Activated CD8-positive, alpha-beta T cell treated with anti-CD3 and anti-CD28 coated beads for 36 hours (primary cell): ENCODE measurements at regions not wholly inside any gene's neighbourhood (a gene's known extent, or its start where the extent isn't known, plus 50 kb on each side); places are given as distances from the start of the nearest gene placed in this dataset.

Experiments
- ATAC-seq: fragments of 200-7000 bp; cut with Tn5 transposase; one replicate; pipeline ENCODE4 v1.10.0; 2021; ENCODE audit warnings: mild to moderate bottlenecking, moderate library complexity
- CTCF ChIA-PET: fragments of 350-600 bp; sonication (Branson Sonifier 250); formaldehyde crosslinking; loops from one replicate; lab custom pipeline; 2021; ENCODE audit warnings: antibody characterized with exemption; lab: Charles Lee
- POLR2A ChIA-PET: fragments of 350-600 bp; sonication (Branson Sonifier 250); formaldehyde crosslinking; loops from one replicate; lab custom pipeline; 2021; ENCODE audit warnings: antibody characterized with exemption; lab: Charles Lee
- DNase-seq: peaks from one replicate; pipeline ENCODE4 v3.0.0-alpha.2; 2020
- H3K27ac Mint-ChIP-seq: one replicate; pipeline ENCODE4 v1.8.0; 2021; ENCODE audit warnings: mild to moderate bottlenecking, mixed read lengths
- H3K27me3 Mint-ChIP-seq: one replicate; pipeline ENCODE4 v1.8.0; 2021; ENCODE audit warnings: mixed read lengths
- H3K36me3 Mint-ChIP-seq: one replicate; pipeline ENCODE4 v1.8.0; 2021; ENCODE audit warnings: low read depth, mixed read lengths
- H3K4me1 Mint-ChIP-seq: one replicate; pipeline ENCODE4 v1.8.0; 2021; ENCODE audit warnings: low read depth, mixed read lengths
- H3K4me3 Mint-ChIP-seq: one replicate; pipeline ENCODE4 v1.8.0; 2021; ENCODE audit warnings: mild to moderate bottlenecking, moderate library complexity, mixed read lengths
- H3K9me3 Mint-ChIP-seq: one replicate; pipeline ENCODE4 v1.8.0; 2021; ENCODE audit warnings: mixed read lengths
- CTCF ChIP-seq: fragments of 200-600 bp; IDR thresholded peaks from one replicate; pipeline ENCODE4 v1.8.0; 2022; ENCODE audit warnings: antibody characterized with exemption, mild to moderate bottlenecking
- intact Hi-C: fragments of 100-400 bp; cut with micrococcal nuclease; formaldehyde crosslinking; loops from one replicate; pipeline ENCODE4 v1.10.0; 2022

- no peak for DNase-seq
- intact Hi-C loops, result no loop called here
- Mint-ChIP-seq H3K27ac (no peak overlapping the region), H3K4me3 (no peak overlapping the region), H3K4me1 (no peaks in the 10 kb centered on the region), H3K36me3 (no peaks in the 10 kb centered on the region), H3K27me3 (no peaks in the 10 kb centered on the region), H3K9me3 (peaks cover 3% of the 10 kb centered on the region)
- CTCF ChIA-PET, result interaction anchor here (0.7 kb wide), 1 partner anchor 56 kb away, joined by 3 read pairs; no protein-coding TSS in a partner anchor
- POLR2A ChIA-PET, result interaction anchor here (0.6 kb wide), 1 partner anchor 470 kb away, joined by 3 read pairs; no protein-coding TSS in a partner anchor
- TF ChIP-seq CTCF, result no peak
- ATAC-seq, result no peak
These were observed 63.3 kb upstream of the CERS6 start for GRCh38 chr2:168392797-168393196.

- Mint-ChIP-seq H3K4me1 (no peaks in the 10 kb centered on the region), H3K36me3 (no peaks in the 10 kb centered on the region), H3K27ac (no peak overlapping the region), H3K9me3 (peaks cover 2% of the 10 kb centered on the region), H3K27me3 (no peaks in the 10 kb centered on the region), H3K4me3 (no peak overlapping the region)
- no peak for ATAC-seq
- TF ChIP-seq CTCF, result no peak
- intact Hi-C loops, result no loop called here
- ChIA-PET CTCF (no interaction called here), POLR2A (no interaction called here)
- DNase-seq, result no peak
These were observed 61.8 kb upstream of the CERS6 start for GRCh38 chr2:168394262-168394661.

GRCh38 chr2:168396131-168396530 lies 59.9 kb upstream of the CERS6 start:
- ChIA-PET POLR2A (interaction anchor here (0.6 kb wide), 1 partner anchor 358 kb away, joined by 3 read pairs; no protein-coding TSS in a partner anchor), CTCF (no interaction called here)
- intact Hi-C loops, result no loop called here
- DNase-seq (no peak), ATAC-seq (no peak)
- peaks cover 4% of the 10 kb centered on the region for H3K9me3 Mint-ChIP-seq
- H3K4me3 Mint-ChIP-seq, result no peak overlapping the region
- no peaks in the 10 kb centered on the region for H3K36me3 Mint-ChIP-seq
- H3K4me1 Mint-ChIP-seq, result no peaks in the 10 kb centered on the region
- no peaks in the 10 kb centered on the region for H3K27me3 Mint-ChIP-seq
- H3K27ac Mint-ChIP-seq, result no peak overlapping the region
- TF ChIP-seq CTCF, result no peak

- H3K9me3 Mint-ChIP-seq, result peaks cover 4% of the 10 kb centered on the region
- no peaks in the 10 kb centered on the region for H3K36me3 Mint-ChIP-seq
- no peak overlapping the region for H3K4me3 Mint-ChIP-seq
- intact Hi-C loops, result no loop called here
- H3K27ac Mint-ChIP-seq, result no peak overlapping the region
- ATAC-seq (no peak), DNase-seq (no peak)
- POLR2A ChIA-PET, result no interaction called here
- CTCF ChIA-PET, result no interaction called here
- TF ChIP-seq CTCF, result no peak
- H3K4me1 Mint-ChIP-seq, result no peaks in the 10 kb centered on the region
- no peaks in the 10 kb centered on the region for H3K27me3 Mint-ChIP-seq
These were observed 58.4 kb upstream of the CERS6 start for GRCh38 chr2:168397629-168398028.

GRCh38 chr2:168401048-168401556 lies 55.0 kb upstream of the CERS6 start:
- H3K36me3 Mint-ChIP-seq, result no peaks in the 10 kb centered on the region
- ATAC-seq (no peak), DNase-seq (no peak)
- H3K27me3 Mint-ChIP-seq, result peaks cover 2% of the 10 kb centered on the region
- POLR2A ChIA-PET, result no interaction called here
- no peak overlapping the region for H3K4me3 Mint-ChIP-seq
- peaks cover 11% of the 10 kb centered on the region for H3K4me1 Mint-ChIP-seq
- CTCF ChIA-PET, result interaction anchor here (1.1 to 1.2 kb wide), 2 partner anchors 31 to 54 kb away, joined by 3 read pairs; no protein-coding TSS in a partner anchor
- no peak overlapping the region for H3K27ac Mint-ChIP-seq
- no peak for TF ChIP-seq CTCF
- H3K9me3 Mint-ChIP-seq, result peaks cover 2% of the 10 kb centered on the region
- intact Hi-C loops, result no loop called here
